ENCODE measurements at regions not wholly inside any gene's neighbourhood (a gene's known extent, or its start where the extent isn't known, plus 50 kb on each side); places are given as distances from the start of the nearest gene placed in this dataset.

DNA sequence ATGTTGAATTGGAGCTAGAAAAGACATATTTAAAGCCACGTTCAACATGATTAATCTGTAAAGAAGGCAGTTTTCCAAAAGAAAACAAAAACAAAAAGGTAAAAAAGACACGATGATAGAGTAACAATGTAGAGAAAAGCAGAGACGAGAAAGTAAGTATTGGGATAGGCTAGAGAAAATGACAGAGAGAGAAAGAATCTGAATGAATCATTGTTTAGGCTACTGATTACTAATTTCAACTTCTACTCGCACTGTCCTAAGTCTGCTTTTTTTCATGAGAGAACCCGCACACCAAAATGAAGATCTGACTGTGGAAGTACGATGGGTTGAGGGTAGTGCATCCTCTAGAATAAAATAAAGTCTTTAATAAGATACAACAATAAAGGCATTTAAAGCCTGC, 1599.2 kb upstream of the TMEFF2 start:
- no peak for DNase-seq

GRCh38 chr2:193783681-193784080, 1588.9 kb upstream of the TMEFF2 start:
- DNase-seq, result no peak

DNA sequence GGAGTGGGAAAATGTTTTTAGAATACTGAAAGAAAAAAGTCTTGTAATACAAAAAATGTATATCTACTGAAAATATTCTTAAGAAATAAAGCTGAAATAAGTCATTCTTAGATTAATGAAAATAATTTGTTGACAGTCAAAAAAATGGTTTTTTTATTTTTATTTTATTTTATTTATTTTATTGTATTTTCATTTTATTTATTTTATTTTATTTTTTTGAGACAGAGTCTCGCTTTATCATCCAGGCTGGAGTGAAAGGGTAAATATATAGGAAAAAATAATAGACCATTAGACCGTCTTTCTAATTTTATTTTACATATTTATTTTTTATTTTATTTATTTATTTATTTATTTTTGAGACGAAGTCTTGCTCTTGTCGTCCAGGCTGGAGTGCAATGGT, 1583.6 kb upstream of the TMEFF2 start:
- DNase-seq, result no peak

- DNase-seq, result no peak
Observed at GRCh38 chr2:193776988-193777387, 1582.3 kb upstream of the TMEFF2 start.

GRCh38 chr2:193774166-193774565, 1579.4 kb upstream of the TMEFF2 start:
- DNase-seq, result no peak

DNA sequence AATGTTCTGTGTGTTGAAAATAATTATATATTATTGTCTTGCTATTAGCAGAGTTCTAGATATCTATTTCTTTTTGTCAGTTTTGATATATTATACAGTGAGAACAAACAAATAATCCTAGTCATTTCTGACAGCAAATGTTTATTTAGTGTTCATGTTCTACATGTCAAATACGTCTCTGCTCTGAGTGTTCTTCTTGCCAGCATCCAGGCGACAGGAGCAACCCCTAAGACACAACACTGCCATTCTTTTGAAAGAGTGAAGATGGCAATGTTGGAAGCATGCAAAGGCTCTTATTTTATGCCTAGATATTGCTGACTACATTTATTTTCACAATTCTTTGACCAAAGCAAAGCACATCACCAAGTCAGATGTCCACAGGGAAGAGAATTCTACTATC, 1556.6 kb upstream of the TMEFF2 start:
- no peak for DNase-seq

DNA sequence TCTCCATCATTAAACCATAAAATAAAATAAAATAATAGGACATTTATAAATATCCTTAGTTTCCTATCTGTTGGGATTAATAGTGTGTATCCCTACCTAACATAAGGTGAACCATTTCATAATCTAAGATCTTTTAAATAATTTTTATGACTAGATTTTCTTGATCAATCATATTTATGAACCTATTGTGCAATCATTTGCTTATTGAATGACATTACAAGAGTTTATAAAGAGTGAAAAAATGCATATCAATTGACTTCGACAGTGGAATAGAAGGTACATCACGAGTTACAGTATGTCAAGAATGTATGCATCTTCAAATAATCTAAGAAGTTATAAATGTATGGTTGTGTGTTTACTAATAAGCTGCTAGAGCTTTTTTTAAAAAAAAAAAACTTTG, 1554.8 kb upstream of the TMEFF2 start:
- DNase-seq, result no peak

DNA sequence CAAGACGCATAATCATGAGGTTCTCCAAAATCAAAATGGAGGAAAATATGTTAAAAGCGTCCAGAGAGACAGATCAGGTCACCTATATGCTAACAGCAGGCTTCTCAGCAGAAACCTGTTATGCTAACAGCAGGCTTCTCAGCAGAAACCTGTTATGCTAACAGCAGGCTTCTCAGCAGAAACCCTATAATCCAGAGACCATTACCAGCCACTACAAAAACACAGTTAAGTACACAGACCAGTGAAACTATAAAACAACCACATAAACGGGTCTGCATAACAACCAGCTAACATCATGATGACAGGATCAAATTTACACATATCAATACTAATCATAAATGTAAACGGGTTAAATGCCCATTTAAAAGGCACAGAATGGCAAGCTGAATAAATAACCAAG, 1548.4 kb upstream of the TMEFF2 start:
- DNase-seq, result no peak

GRCh38 chr2:193738892-193739291, 1544.2 kb upstream of the TMEFF2 start:
- no peak for DNase-seq

DNA sequence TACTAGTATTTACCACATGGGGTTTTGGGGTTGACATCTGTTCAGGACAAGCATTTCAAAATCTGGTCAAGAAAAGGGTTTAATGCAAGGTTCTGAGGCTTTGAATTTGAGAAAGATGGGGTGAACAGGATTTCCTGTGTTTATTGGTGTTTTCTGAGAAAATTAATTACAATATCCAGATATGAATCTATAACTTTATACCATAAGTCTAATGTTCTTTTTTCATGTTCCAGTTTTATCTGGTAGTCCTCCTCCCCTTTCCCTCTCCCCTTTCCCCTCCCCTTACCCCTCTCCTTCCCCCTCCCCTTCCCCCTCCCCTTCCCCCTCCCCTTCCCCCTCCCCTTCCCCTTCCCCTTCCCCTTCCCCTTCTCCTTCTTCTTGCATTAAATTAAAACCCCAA, 1518.2 kb upstream of the TMEFF2 start:
- DNase-seq, result no peak

GRCh38 chr2:193703411-193703810, 1508.7 kb upstream of the TMEFF2 start:
- no peak for DNase-seq

DNA sequence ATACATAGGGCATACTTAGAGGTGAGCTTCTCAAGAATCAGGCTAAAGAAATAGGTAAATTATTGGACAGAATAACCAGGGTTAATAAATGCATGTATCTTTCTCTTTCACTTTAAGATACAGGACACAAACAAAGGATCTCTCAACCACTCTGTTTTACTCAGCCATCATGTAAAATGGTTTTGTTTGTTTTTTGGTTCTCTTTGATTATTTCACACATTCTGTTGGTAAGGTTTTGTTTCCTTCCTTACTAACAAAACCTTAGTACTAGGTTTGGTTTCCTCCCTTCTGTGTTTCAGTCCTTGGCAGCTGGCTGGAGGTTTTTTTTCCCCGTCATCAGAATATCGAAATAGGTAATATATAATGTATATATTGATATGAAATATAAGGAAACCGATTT, 1506.8 kb upstream of the TMEFF2 start:
- no peak for DNase-seq

GRCh38 chr2:193695367-193695766, 1500.6 kb upstream of the TMEFF2 start:
- no peak for DNase-seq

DNA sequence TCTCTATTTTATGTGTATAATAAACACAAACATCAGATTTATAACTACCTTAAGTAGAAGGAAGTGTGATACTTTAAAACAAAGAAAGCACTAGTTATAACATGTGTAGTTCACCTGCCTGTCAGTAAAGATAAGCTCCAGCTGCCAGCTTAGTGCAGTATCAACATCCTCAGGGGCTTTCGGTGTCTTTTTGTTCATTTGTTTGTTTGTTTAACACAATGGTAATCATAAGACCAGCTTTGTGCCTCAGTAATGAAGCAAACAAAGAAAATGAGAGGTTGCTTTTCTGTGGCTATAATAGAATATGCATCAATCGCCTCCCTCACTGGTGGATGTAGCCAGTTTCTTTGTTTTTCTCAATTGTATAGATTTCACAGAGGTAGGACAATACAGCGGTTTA, 1499.0 kb upstream of the TMEFF2 start:
- no peak for DNase-seq

DNA sequence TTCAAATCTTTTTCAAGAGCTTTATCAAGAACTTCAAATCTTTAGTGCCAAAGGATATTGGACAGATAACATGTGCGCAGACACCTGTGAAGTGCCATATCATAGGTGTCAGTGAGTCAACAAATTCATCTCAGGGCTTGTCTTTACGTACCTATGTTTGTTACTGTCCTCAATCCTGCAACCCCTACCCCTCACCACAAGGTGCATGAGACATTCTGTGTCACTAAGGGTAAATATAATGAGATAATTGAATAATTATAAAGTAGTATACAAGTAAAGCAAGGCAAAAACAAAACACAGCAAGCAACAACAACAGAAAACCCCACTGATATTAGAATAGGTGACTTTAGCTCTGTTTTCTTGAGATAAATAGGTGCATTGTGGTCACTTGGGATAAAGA, 1495.8 kb upstream of the TMEFF2 start:
- DNase-seq, result no peak

GRCh38 chr2:193687195-193687594, 1492.5 kb upstream of the TMEFF2 start:
- no peak for DNase-seq

DNA sequence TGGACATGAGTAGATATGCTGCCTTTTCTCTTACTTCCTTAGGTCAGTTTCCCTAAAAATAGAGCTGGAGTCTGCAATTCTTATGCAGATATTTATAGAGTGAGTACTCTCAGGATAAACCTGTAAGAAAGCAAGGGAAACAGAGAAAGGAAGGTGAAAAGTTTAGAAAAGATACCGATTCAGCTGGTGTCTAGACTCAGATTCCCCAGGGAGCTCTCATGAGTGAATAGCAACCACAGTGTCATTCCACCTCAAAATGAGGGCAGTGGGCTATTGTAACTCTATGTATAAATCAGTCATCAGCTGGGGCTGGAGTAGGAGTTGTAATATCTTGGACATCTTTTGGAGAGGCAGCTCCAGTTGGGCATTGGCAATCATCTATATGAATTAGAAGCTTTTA, 1485.1 kb upstream of the TMEFF2 start:
- no peak for DNase-seq

DNA sequence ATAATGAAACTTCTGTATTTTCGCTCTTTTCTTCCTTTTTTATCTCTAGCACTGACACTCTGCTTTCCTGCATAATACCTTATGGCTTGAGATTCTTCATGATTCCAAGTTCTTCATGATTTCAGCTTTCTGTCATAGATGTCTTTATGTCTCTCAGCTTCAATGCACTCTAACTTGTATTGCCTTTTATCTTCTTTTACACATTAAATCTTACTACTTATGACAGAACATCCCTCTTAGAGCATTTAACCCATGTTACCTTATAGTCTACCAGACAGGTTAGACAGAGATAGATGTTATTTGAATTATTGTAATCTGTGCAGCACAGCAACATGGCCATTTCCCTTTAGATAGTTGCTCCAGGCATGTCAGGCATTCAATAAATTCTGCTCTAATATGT, 1475.7 kb upstream of the TMEFF2 start:
- DNase-seq, result no peak

DNA sequence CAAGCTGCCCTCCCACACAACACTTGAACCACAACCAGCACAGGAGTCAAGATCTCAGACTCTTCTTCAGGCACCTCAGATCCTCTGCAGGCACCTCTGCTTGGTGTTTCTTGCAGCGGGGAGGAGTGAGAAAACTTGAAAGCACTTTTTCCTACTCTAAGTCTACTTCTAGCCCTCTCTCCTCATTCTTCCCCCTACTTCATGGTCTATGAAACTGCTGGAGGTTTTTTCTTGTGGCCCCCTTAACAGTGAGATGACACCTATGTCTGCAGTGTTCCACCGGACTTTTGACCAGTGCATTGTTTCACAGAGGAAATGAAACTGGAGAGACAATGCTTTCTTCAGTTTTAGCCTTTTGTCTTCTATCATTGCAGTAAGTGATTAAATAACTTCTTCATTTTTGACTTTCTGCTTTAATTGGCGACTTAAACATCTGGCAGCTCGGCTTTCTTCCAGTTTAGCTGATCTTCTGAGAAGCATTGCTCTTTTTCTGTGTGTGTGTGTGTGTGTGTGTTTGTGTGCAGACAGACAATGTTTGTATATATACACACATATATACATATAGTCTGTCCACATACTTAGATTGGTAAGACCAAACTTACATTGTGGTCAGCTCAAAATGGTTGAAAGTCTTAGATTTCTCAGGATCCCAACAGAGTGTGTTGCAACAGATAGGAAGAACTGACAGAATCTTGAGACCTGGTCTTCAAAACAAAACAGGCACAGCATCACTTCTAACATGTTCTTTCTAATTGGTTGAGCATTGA, 1474.0 kb upstream of the TMEFF2 start:
- no peak for DNase-seq

- DNase-seq, result no peak
Observed at GRCh38 chr2:193627927-193628272, 1433.2 kb upstream of the TMEFF2 start.

- DNase-seq, result no peak
Observed at GRCh38 chr2:193627187-193627926, 1432.6 kb upstream of the TMEFF2 start.

DNA sequence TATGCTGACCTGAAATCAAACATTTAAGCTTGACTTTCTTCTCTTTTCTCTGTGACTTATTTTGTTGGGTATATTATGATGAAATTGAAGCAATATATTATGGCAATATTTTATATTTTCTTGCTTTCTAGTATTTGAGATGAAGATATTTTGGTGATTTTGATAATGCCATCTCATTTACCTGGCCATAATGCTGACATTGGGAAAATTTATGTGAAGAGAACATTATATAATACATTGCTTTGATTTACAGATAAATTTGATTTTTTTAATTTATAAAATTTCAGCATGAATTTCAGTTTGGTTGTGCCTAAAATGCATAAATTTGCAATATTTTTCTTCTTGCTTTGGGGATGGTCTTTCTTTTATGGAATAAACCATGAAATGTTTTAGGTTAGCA, 1413.7 kb upstream of the TMEFF2 start:
- DNase-seq, result no peak

DNA sequence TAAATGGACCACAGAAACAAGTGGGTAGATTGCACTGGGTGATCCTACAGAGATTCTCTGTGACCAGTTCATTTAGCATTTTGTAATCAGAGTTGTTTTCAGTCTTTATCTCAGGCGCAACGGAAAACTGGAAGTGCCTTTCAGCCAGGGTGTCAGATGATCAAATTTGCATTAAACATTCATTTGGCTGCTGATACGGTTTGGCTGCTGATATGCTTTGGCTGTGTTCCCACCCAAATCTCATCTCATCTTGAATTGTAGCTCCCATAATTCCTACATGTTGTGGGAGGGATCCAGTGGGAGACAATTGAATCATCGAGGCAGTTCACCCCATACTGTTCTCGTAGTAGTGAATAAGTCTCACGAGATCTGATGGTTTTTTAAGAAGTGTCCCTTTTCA, 1396.1 kb upstream of the TMEFF2 start:
- DNase-seq, result no peak

DNA sequence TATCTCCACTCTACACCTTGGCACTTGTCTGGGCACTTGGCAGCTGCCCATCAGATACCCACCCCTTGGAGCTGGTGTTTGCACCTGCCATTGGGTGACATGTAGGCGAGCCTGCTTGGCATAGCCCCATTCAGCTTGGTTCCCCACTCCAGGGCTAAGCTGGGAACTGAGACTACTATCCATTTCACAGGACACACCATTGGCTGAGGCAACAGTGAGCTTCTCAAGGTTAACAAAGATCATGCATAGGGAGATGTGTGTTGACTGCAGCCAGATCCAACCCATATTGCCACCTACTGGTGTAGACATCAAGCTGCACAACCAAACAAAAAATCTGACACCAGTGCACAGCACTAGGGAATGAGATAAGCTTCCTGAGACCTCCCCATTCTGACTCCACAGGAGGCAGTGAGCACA, 1389.8 kb upstream of the TMEFF2 start:
- DNase-seq, result no peak

Measured in central memory CD4-positive, alpha-beta T cell (primary cell).